ENCODE measurements at regions not wholly inside any gene's neighbourhood (a gene's known extent, or its start where the extent isn't known, plus 50 kb on each side); places are given as distances from the start of the nearest gene placed in this dataset.
"Not testable (repeated sequence)": the region's sequence is repeated elsewhere in the genome, so short reads cannot be mapped to it uniquely, and the experiment has no call there.

DNA sequence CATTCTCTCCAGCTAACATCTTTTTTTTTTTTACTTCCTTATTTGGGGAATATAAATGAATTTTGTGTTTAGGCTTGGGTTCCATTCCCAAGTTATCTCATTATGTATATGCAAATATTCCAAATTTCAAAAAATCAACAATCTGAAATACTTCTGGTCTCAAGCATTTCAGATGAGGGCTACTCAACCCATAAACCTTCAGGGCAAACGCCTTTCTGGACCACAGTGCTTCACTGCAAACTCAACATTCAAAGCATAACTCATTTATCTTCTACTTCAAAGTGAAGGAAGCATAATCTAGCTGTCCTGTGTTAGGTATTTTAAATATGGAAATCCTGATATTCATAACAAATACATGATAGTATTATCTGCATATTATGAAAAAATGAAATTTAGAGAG, 161.7 kb upstream of the PGR start:
- DNase-seq = no peak

- no peak for DNase-seq
Observed at GRCh38 chr11:101288392-101288791, 158.8 kb upstream of the PGR start.

- no peak for DNase-seq
Observed at GRCh38 chr11:101279728-101280127, 150.1 kb upstream of the PGR start.

DNA sequence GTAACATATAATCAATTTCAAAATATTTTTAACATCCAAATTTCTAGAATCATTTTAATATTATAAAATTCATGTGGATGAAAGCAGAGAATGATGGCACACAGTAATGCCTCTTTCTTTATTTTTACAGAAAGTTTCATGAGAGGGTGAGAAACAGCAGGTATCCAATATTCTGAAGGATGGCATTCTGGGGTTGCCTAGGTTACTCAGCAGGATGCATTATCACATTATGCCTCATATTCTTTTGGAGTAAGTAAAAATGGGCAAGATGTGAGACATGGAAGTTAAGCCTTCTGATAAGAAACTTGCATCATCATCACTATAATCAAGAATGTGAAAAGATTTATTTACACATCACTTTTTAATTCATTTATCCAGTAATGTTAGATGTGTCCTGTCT, 148.7 kb upstream of the PGR start:
- DNase-seq = no peak

GRCh38 chr11:101277036-101277435, 147.4 kb upstream of the PGR start:
- no peak for DNase-seq

DNA sequence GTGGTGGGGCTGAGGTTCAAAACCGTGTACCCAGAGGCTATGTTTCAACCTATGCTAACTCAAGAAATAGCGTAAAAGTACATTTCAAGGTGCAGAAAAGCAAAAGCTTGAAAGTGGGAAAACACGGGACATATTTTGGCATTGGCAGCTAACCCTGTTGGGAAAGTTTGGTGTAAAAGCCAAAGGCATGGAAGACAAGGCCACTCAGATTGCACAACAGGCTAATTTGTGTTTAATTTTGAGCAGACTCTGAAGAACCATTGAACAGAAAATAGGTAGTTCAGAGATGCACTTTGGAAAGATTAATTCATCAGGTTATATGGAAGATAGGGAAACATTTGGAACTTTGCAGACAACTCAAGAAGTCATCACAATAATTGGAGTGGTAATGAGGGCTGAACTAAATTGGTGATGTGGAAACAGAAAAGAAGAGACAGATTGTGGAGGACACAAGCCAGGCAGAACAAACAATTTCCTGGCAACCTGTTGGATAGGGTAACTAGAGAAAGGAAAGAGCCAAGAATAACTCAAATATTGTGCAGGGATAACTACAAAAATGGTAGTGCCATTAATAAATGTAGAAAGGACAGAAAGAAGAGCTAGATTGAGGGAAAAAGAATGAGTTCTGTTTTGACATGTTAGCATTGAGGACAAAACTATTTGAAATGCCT, 140.5 kb upstream of the PGR start:
- DNase-seq = no peak

- DNase-seq = no peak
Observed at GRCh38 chr11:101269390-101269789, 139.8 kb upstream of the PGR start.

GRCh38 chr11:101267654-101268053, 138.0 kb upstream of the PGR start:
- no peak for DNase-seq

DNA sequence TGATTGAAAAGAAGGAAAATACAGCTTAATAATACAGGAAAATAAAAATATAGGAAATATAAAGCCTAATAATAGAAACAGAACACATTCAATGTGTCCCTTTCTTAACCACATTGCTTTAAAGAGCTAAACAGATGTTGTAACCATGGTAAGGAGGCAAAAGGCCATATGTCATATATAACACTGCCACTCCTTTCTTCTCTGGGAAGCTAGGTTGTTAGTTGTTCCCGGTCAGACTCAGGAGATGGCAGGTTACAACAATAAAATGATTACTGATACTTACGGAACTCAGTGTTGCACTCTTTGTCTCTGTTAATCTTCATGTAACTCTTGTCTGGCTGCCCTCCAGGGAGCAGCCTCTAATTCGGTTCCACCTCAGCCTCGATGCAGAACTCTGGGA, 134.7 kb upstream of the PGR start:
- DNase-seq = no peak

- DNase-seq = no peak
Observed at GRCh38 chr11:101262995-101263394, 133.4 kb upstream of the PGR start.

- no peak for DNase-seq
Observed at GRCh38 chr11:101262258-101262657, 132.6 kb upstream of the PGR start.

GRCh38 chr11:101255036-101255435, 125.4 kb upstream of the PGR start:
- no peak for DNase-seq

- DNase-seq = no peak
Observed at GRCh38 chr11:101254037-101254436, 124.4 kb upstream of the PGR start.

- DNase-seq = not testable (repeated sequence)
Observed at GRCh38 chr11:101245635-101246034, 116.0 kb upstream of the PGR start.

GRCh38 chr11:101245081-101245480, 115.5 kb upstream of the PGR start:
- DNase-seq = not testable (repeated sequence)

DNA sequence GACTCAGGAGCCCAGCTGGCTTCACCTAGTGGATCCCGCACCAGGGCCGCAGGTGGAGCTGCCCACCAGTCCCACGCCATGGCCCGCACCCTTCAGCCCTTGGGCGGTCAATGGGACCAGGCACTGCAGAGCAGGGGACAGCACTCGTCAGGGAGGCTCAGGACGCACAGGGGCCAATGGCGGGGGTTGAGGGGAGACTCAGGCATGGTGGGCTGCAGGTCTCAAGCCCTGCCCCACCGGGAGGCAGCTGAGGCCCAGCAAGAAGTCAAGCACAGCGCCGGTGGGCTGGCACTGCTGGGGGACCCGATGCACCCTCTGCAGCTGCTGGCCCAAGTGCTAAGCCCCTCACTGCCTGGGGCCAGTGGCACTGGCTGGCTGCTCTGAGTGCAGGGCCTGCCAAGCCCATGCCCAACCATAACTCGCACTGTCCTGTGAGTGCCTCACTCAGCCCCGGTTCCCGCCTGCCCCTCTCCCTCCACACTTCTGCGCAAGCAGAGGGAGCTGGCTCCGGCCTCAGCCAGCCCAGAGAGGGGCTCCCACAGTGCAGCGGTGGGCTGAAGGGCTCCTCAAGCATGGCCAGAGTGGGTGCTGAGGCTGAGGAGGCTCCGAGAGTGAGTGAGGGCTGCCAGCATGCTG, 111.7 kb upstream of the PGR start:
- DNase-seq = no peak

GRCh38 chr11:101231207-101231834, 101.7 kb upstream of the PGR start:
- DNase-seq = not testable (repeated sequence)

GRCh38 chr11:101226617-101227016, 97.0 kb upstream of the PGR start:
- DNase-seq = no peak

DNA sequence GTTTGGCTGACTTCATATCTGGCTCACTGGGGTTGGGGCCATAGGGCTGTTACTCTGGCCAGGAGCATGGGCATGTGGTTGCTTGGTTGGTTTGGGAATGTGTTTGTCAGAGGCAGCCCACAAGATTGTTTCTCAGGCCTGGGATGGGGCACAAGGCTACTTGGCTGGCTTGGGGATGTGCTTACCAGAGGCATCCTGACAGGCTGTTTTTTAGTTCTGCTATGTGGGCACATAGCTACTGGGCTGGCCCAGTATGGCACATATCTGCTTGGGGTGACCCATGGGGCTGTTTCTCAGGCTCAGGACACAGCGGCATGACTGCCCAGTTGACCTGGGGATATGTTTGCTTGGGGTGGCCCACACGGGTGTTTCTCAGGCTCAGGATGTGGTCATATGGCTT, 94.6 kb upstream of the PGR start:
- no peak for DNase-seq

DNA sequence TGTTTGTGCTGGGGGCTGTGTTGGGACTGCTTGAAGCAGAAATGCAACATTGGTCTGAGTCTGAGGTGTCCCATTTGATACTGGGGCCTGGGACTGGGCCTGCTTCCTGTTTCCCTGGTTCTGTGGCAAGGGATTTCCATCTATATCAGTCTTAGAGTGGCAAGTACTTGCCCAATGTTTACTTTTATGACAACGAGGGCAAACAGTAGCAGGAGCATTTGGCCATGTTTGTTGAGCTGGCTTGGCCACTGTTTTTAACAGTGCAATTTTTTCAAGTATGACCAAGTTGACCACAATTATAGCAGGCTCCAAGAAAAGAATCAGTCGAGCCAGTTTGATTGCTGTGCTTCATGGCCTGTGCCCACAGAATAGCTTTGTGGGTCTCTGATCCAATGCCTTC, 88.5 kb upstream of the PGR start:
- DNase-seq = not testable (repeated sequence)

DNA sequence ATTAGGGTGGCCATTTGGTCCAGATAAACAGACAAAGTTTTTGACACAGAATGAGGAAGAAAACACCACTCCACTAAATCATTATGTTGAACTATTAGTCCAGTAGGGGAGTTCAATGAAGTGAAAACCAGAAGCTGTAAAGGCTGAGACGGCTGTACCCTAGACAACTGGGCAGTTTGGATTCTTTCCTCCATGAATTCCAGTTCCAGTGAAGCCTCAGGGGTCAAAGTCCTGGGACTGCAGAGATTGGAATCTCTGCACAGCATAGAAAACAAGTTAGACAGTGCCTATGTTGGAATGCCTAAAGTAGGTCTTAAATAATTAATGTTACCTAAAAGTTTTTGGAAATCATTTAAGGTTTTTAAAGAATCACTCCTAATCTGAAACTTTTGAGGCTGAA, 86.5 kb upstream of the PGR start:
- DNase-seq = not testable (repeated sequence)

GRCh38 chr11:101215069-101215468, 85.5 kb upstream of the PGR start:
- no peak for DNase-seq

- DNase-seq = no peak
Observed at GRCh38 chr11:101211407-101211975, 81.9 kb upstream of the PGR start.

GRCh38 chr11:101202614-101203013, 73.0 kb upstream of the PGR start:
- DNase-seq = no peak
